Tibial nerve (tissue), 4 donors: ENCODE measurements at regions not wholly inside any gene's neighbourhood (a gene's known extent, or its start where the extent isn't known, plus 50 kb on each side); places are given as distances from the start of the nearest gene placed in this dataset.

ENCODE experiments used
- CTCF ChIP-seq, 5 experiments: fragments of 200-600 bp in 3 of 5; fragments of 450-650 bp in 2 of 5; sonication (generic) in 3 of 5; IDR thresholded peaks; one replicate each; pipeline ENCODE4 v1.5.1; 2016 to 2019; ENCODE audit warnings: antibody characterized with exemption in 5 of 5, mild to moderate bottlenecking in 3 of 5, moderate library complexity in 2 of 5
- EP300 ChIP-seq, 2 donors: sonication (generic); formaldehyde crosslinking; IDR thresholded peaks; one replicate each; pipeline ENCODE4 v1.6.1; 2017; ENCODE audit warnings: antibody characterized with exemption in 2 of 2, mild to moderate bottlenecking in 1 of 2
- POLR2A ChIP-seq, 2 donors: fragments of 450-650 bp; IDR thresholded peaks; one replicate each; pipeline ENCODE4 v1.6.1; 2017; ENCODE audit warnings: antibody characterized with exemption in 2 of 2, mild to moderate bottlenecking in 2 of 2, moderate library complexity in 2 of 2

DNA sequence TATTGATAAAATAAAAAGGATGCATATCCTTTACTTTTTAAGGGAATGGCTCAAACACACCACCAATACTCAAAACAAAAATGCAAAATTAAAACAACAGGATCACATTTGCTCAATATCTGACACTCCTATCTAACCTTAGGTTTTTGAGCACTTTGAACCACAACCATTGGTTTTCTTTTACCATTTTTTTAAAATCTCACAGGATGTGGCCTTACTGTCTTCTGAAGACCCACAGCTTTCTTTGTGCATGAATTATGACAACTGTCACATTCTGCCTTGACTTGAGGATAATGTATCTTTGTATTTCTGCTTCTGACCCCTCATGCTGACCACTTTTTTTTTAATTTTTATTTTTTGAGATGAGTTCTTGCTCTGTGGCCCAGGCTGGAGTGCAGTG is 461.1 kb upstream of the NRP1 start:
- TF ChIP-seq CTCF (IDR thresholded peaks at IDR 0.05) (no peak), POLR2A (IDR thresholded peaks at IDR 0.05) (no peak), EP300 (IDR thresholded peaks at IDR 0.05) (no peak)
